ENCODE measurements at regions not wholly inside any gene's neighbourhood (a gene's known extent, or its start where the extent isn't known, plus 50 kb on each side); places are given as distances from the start of the nearest gene placed in this dataset.

GRCh38 chr15:98169551-98169950 lies 209.0 kb downstream of the ARRDC4 start:
- intact Hi-C loops (cut with DNase I) = no loop called here
- ATAC-seq = no peak
- Histone ChIP-seq H3K27me3 (peaks cover 0 to 27% (median 9%) of the 10 kb centered on the region in 7 donors), H3K9me3 (no peaks in the 10 kb centered on the region), H3K4me3 (no peak overlapping the region), H3K27ac (no peak overlapping the region), H3K36me3 (no peaks in the 10 kb centered on the region), H3K4me1 (no peaks in the 10 kb centered on the region)
- no peak for TF ChIP-seq CTCF (IDR thresholded peaks at IDR 0.05)
- WGBS, 2 donors = 83 to 87% methylated on average over 9 of the region's 9 CpGs
- no peak for DNase-seq

GRCh38 chr15:98174286-98174685 lies 213.8 kb downstream of the ARRDC4 start:
- intact Hi-C loops (cut with DNase I) = loop anchor here in 2 of 10 donors (2.0 to 10.0 kb wide), 2 partner anchors 265 to 269 kb away; no protein-coding TSS in a partner anchor
- 22 to 41% methylated on average over 3 of the region's 3 CpGs for WGBS, 2 donors
- peaks cover 0 to 52% (median 29%) of the 10 kb centered on the region in 7 donors for H3K27me3 ChIP-seq

GRCh38 chr15:98174841-98175240 lies 214.3 kb downstream of the ARRDC4 start:
- intact Hi-C loops (cut with DNase I) = loop anchor here in 8 of 10 donors (2.0 to 10.0 kb wide), 4 partner anchors 266 to 273 kb away; no protein-coding TSS in a partner anchor

More at GRCh38 chr15:98174286-98174685, 213.8 kb downstream of the ARRDC4 start:
- no peak for TF ChIP-seq CTCF (IDR thresholded peaks at IDR 0.05)
- H3K27ac ChIP-seq = no peak overlapping the region
- H3K9me3 ChIP-seq = no peaks in the 10 kb centered on the region
- peaks cover 0 to 4% (median 0%) of the 10 kb centered on the region in 9 donors for H3K4me1 ChIP-seq
- H3K4me3 ChIP-seq = no peak overlapping the region
- no peak for DNase-seq
- no peak for ATAC-seq
- H3K36me3 ChIP-seq = no peaks in the 10 kb centered on the region

GRCh38 chr15:98177966-98178592 lies 217.6 kb downstream of the ARRDC4 start:
- Histone ChIP-seq H3K36me3 (no peaks in the 10 kb centered on the region), H3K27ac (no peak overlapping the region), H3K27me3 (peaks cover 0 to 75% (median 41%) of the 10 kb centered on the region in 7 donors), H3K4me1 (peaks cover 0 to 4% (median 0%) of the 10 kb centered on the region in 9 donors), H3K4me3 (no peak overlapping the region), H3K9me3 (no peaks in the 10 kb centered on the region)
- WGBS, 2 donors = 2 to 3% methylated on average over 9 of the region's 9 CpGs
- DNase-seq = peak in 1 of 2 donors; percentile 36
- intact Hi-C loops (cut with DNase I) = loop anchor here in 9 of 10 donors (1.0 to 10.0 kb wide), 5 partner anchors 269 to 276 kb away; no protein-coding TSS in a partner anchor
- TF ChIP-seq CTCF (IDR thresholded peaks at IDR 0.05) = peak; percentile 19 to 78 (median 67)
- peak; percentile 66 to 88 (median 72) for ATAC-seq

More at GRCh38 chr15:98174841-98175240, 214.3 kb downstream of the ARRDC4 start:
- H3K27ac ChIP-seq = no peak overlapping the region
- H3K4me3 ChIP-seq = no peak overlapping the region
- no peaks in the 10 kb centered on the region for H3K9me3 ChIP-seq
- no peaks in the 10 kb centered on the region for H3K36me3 ChIP-seq
- DNase-seq = no peak
- no peak for TF ChIP-seq CTCF (IDR thresholded peaks at IDR 0.05)
- H3K27me3 ChIP-seq = peaks cover 0 to 58% (median 32%) of the 10 kb centered on the region in 7 donors
- ATAC-seq = no peak
- H3K4me1 ChIP-seq = peaks cover 0 to 4% (median 0%) of the 10 kb centered on the region in 9 donors
- WGBS, 2 donors = 71 to 82% methylated on average over 3 of the region's 3 CpGs

Measured in heart right ventricle (tissue), 16 donors.